ENCODE measurements at regions not wholly inside any gene's neighbourhood (a gene's known extent, or its start where the extent isn't known, plus 50 kb on each side); places are given as distances from the start of the nearest gene placed in this dataset.

- CTCF ChIA-PET: interaction anchor here (0.6 kb wide), 1 partner anchor 1611 kb away, joined by 3 read pairs; no protein-coding TSS in a partner anchor
- H3K27ac ChIP-seq (ENCODE audit: low read depth, low read length): no peak overlapping the region
- H3K4me3 ChIP-seq (ENCODE audit: low read depth, low read length): no peak overlapping the region
- H3K9me3 ChIP-seq (ENCODE audit: control insufficient read depth, insufficient read depth, low read length): no peaks in the 10 kb centered on the region
- no peak for TF ChIP-seq CTCF (IDR thresholded peaks at IDR 0.05; ENCODE audit: low read depth, low read length)
- DNase-seq (ENCODE audit: low read depth, low spot score): no peak
- H3K27me3 ChIP-seq (ENCODE audit: control insufficient read depth, insufficient read depth, low read length): no peaks in the 10 kb centered on the region
- POLR2A ChIA-PET: no interaction called here
Observed at GRCh38 chr10:20963056-20963455, 65.9 kb upstream of the NEBL start.

- TF ChIP-seq CTCF (IDR thresholded peaks at IDR 0.05; ENCODE audit: low read depth, low read length): no peak
- H3K27ac ChIP-seq (ENCODE audit: low read depth, low read length): no peak overlapping the region
- H3K27me3 ChIP-seq (ENCODE audit: control insufficient read depth, insufficient read depth, low read length): no peaks in the 10 kb centered on the region
- CTCF ChIA-PET: no interaction called here
- H3K4me3 ChIP-seq (ENCODE audit: low read depth, low read length): no peak overlapping the region
- no peak for DNase-seq (ENCODE audit: low read depth, low spot score)
- no peaks in the 10 kb centered on the region for H3K9me3 ChIP-seq (ENCODE audit: control insufficient read depth, insufficient read depth, low read length)
- POLR2A ChIA-PET: no interaction called here
Observed at GRCh38 chr10:20962165-20962564, 65.1 kb upstream of the NEBL start.

GRCh38 chr10:20959242-20959641 is 62.1 kb upstream of the NEBL start:
- POLR2A ChIA-PET: no interaction called here
- CTCF ChIA-PET: no interaction called here
- no peak for DNase-seq (ENCODE audit: low read depth, low spot score)
- Histone ChIP-seq H3K9me3 (ENCODE audit: control insufficient read depth, insufficient read depth, low read length) (no peaks in the 10 kb centered on the region), H3K27ac (ENCODE audit: low read depth, low read length) (no peak overlapping the region), H3K27me3 (ENCODE audit: control insufficient read depth, insufficient read depth, low read length) (no peaks in the 10 kb centered on the region), H3K4me3 (ENCODE audit: low read depth, low read length) (no peak overlapping the region)
- no peak for TF ChIP-seq CTCF (IDR thresholded peaks at IDR 0.05; ENCODE audit: low read depth, low read length)

GRCh38 chr10:20958764-20959163 is 61.7 kb upstream of the NEBL start:
- no peak for TF ChIP-seq CTCF (IDR thresholded peaks at IDR 0.05; ENCODE audit: low read depth, low read length)
- DNase-seq (ENCODE audit: low read depth, low spot score): no peak
- Histone ChIP-seq H3K27ac (ENCODE audit: low read depth, low read length) (no peak overlapping the region), H3K27me3 (ENCODE audit: control insufficient read depth, insufficient read depth, low read length) (no peaks in the 10 kb centered on the region), H3K9me3 (ENCODE audit: control insufficient read depth, insufficient read depth, low read length) (no peaks in the 10 kb centered on the region), H3K4me3 (ENCODE audit: low read depth, low read length) (no peak overlapping the region)
- ChIA-PET POLR2A (no interaction called here), CTCF (no interaction called here)

- no peak overlapping the region for H3K4me3 ChIP-seq (ENCODE audit: low read depth, low read length)
- no peaks in the 10 kb centered on the region for H3K9me3 ChIP-seq (ENCODE audit: control insufficient read depth, insufficient read depth, low read length)
- H3K27me3 ChIP-seq (ENCODE audit: control insufficient read depth, insufficient read depth, low read length): no peaks in the 10 kb centered on the region
- CTCF ChIA-PET: no interaction called here
- no peak overlapping the region for H3K27ac ChIP-seq (ENCODE audit: low read depth, low read length)
- no peak for TF ChIP-seq CTCF (IDR thresholded peaks at IDR 0.05; ENCODE audit: low read depth, low read length)
- POLR2A ChIA-PET: no interaction called here
- no peak for DNase-seq (ENCODE audit: low read depth, low spot score)
Observed at GRCh38 chr10:20958225-20958624, 61.1 kb upstream of the NEBL start.

All from AG04450 (cell line).